ENCODE measurements at regions not wholly inside any gene's neighbourhood (a gene's known extent, or its start where the extent isn't known, plus 50 kb on each side); places are given as distances from the start of the nearest gene placed in this dataset.

GRCh38 chr3:150242220-150242936, 165.7 kb upstream of the TSC22D2 start (continued):
- no peak for TF ChIP-seq HSF1 (IDR thresholded peaks at IDR 0.05; ENCODE audit: low read depth, low read length)
- TF ChIP-seq MXI1 (IDR thresholded peaks at IDR 0.05; ENCODE audit: low read depth, low read length): no peak

GRCh38 chr3:150240891-150241290, 167.2 kb upstream of the TSC22D2 start:
- RAD21 ChIA-PET (ENCODE audit: unreplicated experiment): interaction anchor here (0.7 to 2.7 kb wide), 4 partner anchors 11 to 254 kb away, joined by 3 to 17 read pairs (median 5); no protein-coding TSS in a partner anchor
- SMC1A ChIA-PET (ENCODE audit: uncharacterized antibody, unreplicated experiment): interaction anchor here (1.0 to 2.8 kb wide), 4 partner anchors 91 to 254 kb away, joined by 3 to 23 read pairs (median 6); partner anchors contain the start of gene TSC22D2
- peaks cover 0 to 4% of the 10 kb centered on the region in 2 experiments; a peak in 1 of 4 replicates for H3K27me3 ChIP-seq (replicated peaks in 1 of 2; ENCODE audit: control insufficient read depth in 2 of 2, insufficient read depth in 2 of 2, low read length in 1 of 2)
- no peak overlapping the region for H3K4me3 ChIP-seq
- H2AFZ ChIP-seq (ENCODE audit: control insufficient read depth, low read depth, low read length): no peak overlapping the region
- no peak for FAIRE-seq
- H3K9ac ChIP-seq (ENCODE audit: control insufficient read depth, insufficient read depth, low read length): no peak overlapping the region
- CTCF ChIA-PET: interaction anchor here (0.7 to 6.7 kb wide), 5 partner anchors 13 to 254 kb away, joined by 3 to 71 read pairs (median 3); no protein-coding TSS in a partner anchor
- no peak for DNase-seq (ENCODE audit: low read depth, low spot score)
- no peaks in the 10 kb centered on the region for H3K36me3 ChIP-seq (ENCODE audit: control insufficient read depth in 2 of 2, insufficient read depth in 2 of 2, low read length in 1 of 2)
- no peaks in the 10 kb centered on the region for H3K4me1 ChIP-seq (ENCODE audit: control insufficient read depth, insufficient read depth, low read length)
- in situ Hi-C loops (cut with MboI) (no loop called here), intact Hi-C loops (cut with micrococcal nuclease; ENCODE audit: unreplicated experiment) (no loop called here)
- BruUV-seq (replicated peaks): no TSS peak
- 70% methylated on average over 2 of the region's 2 CpGs for WGBS (ENCODE audit: insufficient coverage, insufficient replicate concordance, low lambda C conversion rate, missing lambda C conversion rate)
- no peaks in the 10 kb centered on the region for H3K79me2 ChIP-seq (ENCODE audit: control insufficient read depth, insufficient read depth, low read length)
- no peaks in the 10 kb centered on the region for H4K20me1 ChIP-seq (ENCODE audit: control insufficient read depth, insufficient read depth)
- no peak for ATAC-seq
- POLR2A ChIA-PET: interaction anchor here (1.0 kb wide), 1 partner anchor 73 kb away, joined by 3 read pairs; no protein-coding TSS in a partner anchor
- no peak overlapping the region for H3K27ac ChIP-seq (ENCODE audit: control insufficient read depth, insufficient read depth)
- H3K9me3 ChIP-seq (replicated peaks; ENCODE audit: control insufficient read depth, insufficient read depth, low read length): no peaks in the 10 kb centered on the region
- H3K4me2 ChIP-seq (ENCODE audit: control insufficient read depth, insufficient read depth): no peak overlapping the region
- TF ChIP-seq, protein P1, sequence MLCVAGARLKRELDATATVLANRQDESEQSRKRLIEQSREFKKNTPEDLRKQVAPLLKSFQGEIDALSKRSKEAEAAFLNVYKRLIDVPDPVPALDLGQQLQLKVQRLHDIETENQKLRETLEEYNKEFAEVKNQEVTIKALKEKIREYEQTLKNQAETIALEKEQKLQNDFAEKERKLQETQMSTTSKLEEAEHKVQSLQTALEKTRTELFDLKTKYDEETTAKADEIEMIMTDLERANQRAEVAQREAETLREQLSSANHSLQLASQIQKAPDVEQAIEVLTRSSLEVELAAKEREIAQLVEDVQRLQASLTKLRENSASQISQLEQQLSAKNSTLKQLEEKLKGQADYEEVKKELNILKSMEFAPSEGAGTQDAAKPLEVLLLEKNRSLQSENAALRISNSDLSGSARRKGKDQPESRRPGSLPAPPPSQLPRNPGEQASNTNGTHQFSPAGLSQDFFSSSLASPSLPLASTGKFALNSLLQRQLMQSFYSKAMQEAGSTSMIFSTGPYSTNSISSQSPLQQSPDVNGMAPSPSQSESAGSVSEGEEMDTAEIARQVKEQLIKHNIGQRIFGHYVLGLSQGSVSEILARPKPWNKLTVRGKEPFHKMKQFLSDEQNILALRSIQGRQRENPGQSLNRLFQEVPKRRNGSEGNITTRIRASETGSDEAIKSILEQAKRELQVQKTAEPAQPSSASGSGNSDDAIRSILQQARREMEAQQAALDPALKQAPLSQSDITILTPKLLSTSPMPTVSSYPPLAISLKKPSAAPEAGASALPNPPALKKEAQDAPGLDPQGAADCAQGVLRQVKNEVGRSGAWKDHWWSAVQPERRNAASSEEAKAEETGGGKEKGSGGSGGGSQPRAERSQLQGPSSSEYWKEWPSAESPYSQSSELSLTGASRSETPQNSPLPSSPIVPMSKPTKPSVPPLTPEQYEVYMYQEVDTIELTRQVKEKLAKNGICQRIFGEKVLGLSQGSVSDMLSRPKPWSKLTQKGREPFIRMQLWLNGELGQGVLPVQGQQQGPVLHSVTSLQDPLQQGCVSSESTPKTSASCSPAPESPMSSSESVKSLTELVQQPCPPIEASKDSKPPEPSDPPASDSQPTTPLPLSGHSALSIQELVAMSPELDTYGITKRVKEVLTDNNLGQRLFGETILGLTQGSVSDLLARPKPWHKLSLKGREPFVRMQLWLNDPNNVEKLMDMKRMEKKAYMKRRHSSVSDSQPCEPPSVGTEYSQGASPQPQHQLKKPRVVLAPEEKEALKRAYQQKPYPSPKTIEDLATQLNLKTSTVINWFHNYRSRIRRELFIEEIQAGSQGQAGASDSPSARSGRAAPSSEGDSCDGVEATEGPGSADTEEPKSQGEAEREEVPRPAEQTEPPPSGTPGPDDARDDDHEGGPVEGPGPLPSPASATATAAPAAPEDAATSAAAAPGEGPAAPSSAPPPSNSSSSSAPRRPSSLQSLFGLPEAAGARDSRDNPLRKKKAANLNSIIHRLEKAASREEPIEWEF (IDR thresholded peaks at IDR 0.05; ENCODE audit: insufficient replicate concordance, low read depth, low read length): no peak
- TF ChIP-seq POU2F2 (IDR thresholded peaks at IDR 0.05; ENCODE audit: borderline replicate concordance, low read depth, low read length) (no peak), ZNF687 (IDR thresholded peaks at IDR 0.05) (no peak)
